HG02884 (cell line): ENCODE measurements at regions not wholly inside any gene's neighbourhood (a gene's known extent, or its start where the extent isn't known, plus 50 kb on each side); places are given as distances from the start of the nearest gene placed in this dataset.

Source experiments
- ATAC-seq: cut with Tn5 transposase; IDR thresholded peaks from one replicate; pipeline ENCODE4 v1.9.1; 2021; ENCODE audit warnings: mild to moderate bottlenecking, moderate library complexity; ENCODE audit not compliant: unreplicated experiment

GRCh38 chr10:10204415-10204814 lies 813.3 kb upstream of the CELF2 start:
- ATAC-seq, result no peak

GRCh38 chr10:10205906-10206305 lies 811.8 kb upstream of the CELF2 start:
- ATAC-seq, result no peak

DNA sequence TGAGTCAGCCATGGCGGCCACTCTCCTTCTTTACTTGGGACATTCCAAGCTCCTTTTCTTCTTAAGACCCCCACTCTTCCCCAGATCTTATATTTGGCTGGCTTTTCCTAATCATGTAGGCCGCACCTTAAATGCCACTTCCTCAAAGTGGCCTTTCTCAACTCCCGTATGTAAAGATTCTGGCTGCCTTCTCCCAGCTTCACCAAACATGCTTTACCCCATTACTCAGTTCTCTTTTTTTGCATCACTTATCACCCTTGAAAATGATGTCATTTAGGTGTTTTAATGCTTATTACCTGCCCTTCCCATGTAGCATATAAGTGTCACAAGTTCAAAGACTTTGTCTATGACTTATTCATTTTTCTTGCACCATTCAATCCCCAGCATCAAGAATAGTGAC lies 810.1 kb upstream of the CELF2 start:
- no peak for ATAC-seq

GRCh38 chr10:10208196-10208595 lies 809.5 kb upstream of the CELF2 start:
- ATAC-seq, result no peak

GRCh38 chr10:10209167-10209566 lies 808.5 kb upstream of the CELF2 start:
- peak; percentile 61 for ATAC-seq

- ATAC-seq, result no peak
These were observed 806.3 kb upstream of the CELF2 start for GRCh38 chr10:10211409-10211808.

- peak; percentile 77 for ATAC-seq
These were observed 804.4 kb upstream of the CELF2 start for GRCh38 chr10:10213237-10213636.

DNA sequence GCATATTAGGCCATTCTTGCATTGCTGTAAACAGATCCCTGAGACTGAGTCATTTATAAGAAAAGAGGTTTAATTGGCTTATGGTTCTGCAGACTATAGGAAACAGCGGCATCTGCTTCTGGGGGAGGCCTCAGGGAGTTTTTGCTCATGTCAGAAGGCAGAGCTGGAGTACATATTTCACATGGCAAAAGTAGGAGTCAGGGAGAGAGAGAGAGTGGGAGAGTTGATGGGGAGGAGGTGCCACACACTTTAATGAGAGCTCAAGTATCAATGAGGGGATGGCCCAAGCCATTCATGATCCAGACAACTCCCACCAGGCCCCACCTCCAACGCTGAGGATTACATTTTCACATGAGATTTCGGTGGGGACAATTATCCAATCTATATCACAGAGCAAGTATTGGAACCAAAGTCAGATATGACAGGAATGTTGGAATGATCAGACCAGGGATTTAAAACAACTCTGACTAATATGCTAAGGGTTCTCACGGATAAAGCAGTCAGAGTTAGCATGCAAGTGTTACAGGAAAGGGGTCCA lies 795.3 kb upstream of the CELF2 start:
- no peak for ATAC-seq

GRCh38 chr10:10223131-10223530 lies 794.5 kb upstream of the CELF2 start:
- no peak for ATAC-seq

DNA sequence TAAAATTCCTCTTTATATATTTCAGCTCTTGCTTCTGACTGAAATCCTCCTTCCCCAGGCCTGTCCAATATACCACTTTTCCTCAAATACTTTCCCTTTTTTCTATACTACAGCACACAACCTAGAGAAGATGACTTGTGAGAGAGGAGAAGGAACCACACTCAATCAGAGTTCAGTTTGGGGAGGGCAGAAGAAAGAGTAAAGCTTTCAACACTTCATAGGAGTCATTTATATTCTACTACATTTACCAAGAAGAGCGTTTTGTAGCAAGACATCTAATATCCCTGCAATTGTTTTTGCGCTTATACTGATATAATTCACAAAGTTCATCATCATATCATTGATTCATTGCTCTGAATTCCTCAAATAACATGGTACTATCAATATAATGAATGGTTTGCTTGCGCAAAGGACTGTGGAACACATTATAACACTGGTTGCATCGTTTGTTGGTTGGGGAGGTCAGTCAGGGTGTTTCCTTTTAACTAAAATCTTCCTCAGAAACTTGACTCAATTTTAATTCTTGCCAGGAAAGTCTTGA lies 792.5 kb upstream of the CELF2 start:
- ATAC-seq, result no peak

GRCh38 chr10:10233229-10233628 lies 784.4 kb upstream of the CELF2 start:
- ATAC-seq, result no peak

- ATAC-seq, result no peak
These were observed 782.7 kb upstream of the CELF2 start for GRCh38 chr10:10235003-10235402.

GRCh38 chr10:10247585-10247984 lies 770.1 kb upstream of the CELF2 start:
- no peak for ATAC-seq

GRCh38 chr10:10256860-10257259 lies 760.8 kb upstream of the CELF2 start:
- no peak for ATAC-seq

DNA sequence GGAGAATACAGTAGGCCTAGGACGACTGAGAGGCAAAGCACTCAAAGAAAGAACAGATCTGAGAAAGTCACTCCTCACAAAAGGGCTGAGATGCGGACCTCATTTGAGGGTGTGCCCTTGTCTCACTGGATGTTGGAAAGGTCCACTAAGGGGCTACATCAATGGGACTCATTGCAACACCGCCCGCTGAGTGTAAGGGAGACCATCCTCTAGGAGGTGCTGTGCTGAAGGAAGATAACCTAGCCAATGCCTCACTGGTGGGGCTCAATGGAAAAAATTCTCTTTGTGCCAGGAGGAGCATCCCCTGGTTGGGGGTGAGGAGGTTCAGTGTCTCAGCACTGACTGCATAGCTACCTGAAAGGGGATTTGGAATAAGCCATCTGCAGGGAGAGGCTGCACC lies 758.7 kb upstream of the CELF2 start:
- ATAC-seq, result no peak

DNA sequence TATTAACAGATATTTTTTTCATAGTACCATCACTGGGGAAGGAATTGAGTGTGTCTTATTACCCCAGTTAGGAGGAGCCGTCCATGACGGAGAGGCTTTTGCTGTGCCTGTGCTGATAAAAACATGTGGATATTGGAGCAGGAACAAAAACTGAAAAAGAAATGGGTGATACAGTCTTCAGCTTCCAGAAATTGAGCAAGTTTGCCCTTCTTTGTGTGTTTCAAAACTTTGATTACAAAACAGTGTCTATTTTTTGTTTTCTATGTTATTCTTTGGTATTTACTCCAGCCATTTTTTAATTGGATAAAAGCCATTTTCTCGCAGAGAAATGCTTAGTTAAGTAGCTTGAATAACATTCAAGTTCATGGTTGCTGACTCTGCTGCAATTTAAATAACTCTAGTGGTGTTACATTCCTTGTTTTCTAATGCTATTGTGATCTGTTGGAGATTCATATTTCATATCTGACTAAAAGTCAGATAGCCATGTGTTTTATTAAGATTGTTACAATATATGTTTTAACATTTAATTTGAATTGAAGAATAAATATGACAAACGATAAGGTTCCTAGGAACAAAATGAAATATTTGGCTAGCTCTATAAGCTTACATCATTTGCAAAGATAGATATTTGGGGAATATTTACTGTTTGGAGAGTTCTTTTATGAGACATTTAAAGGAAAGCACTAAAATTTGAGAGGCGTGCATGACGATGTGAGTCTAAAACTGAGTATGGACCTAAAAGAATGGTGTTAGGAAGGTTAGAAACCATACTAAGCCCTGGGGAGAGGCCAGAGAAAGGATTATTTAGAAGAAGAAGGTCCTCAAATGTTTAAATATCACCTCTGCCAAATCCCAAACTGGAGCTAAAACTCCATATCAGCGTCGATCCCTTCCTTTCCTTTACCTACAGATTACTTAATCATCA lies 747.3 kb upstream of the CELF2 start:
- no peak for ATAC-seq

DNA sequence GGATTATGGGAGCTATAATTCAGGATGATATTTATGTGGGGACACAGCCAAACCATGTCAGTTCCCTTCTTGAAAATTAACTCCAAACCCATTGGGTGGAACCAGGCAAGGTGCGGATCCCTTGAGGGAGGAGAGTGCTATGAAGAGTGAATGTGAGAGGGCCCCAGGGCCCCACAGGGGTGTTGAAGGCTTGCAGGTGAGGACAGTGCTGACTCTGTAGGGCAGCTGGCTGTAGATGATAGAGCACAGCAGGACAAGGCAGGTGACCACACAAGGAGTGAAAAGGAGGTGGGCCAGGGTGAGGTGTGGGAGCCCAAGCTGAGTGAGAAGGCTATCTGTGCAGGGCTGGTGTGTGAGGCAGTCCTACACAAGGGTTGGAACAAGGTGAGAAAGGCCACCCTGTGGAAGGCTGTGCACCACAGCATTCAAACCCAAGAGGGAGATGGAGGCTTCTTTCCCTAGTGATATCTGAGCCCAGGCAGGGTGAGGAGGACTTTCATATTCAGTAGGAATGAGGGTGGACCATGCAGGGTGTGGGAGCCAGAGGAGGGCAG lies 746.0 kb upstream of the CELF2 start:
- no peak for ATAC-seq

DNA sequence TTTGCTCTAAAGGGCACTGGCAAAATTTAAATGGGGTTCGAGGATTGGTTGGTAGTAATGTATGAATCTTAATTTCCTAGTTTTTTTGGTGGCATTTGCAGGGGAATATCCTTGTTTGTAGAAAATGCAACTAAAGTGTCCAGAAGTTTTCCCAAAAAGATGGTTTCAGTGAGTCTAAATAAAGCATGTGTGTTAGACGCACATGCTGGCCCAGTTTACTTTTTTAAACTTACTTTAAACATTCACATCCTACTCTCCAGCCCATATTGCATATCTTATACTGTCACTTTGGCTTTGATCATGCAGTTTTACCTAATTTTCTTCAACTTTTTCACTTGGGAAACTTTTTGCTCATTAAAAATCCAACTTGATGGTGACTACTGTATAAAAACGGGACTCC lies 744.0 kb upstream of the CELF2 start:
- no peak for ATAC-seq

DNA sequence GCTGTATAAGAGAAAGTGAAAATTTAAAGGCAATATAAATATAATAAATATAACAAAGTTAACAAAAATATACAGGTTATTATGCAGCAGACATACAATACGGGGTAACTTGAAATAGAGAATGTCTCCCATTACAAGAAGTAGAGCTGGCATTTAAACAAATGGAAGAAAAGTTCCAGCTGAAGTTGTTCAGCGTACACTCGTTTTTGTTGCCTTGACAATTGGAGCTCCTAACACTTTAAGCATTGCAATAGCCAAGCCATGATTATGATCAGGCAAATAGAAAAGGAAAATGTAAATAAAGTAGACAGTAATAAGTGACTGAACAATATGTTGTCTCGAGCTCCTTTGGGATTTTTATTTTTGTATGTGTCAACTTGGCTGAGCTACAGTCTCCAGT lies 737.8 kb upstream of the CELF2 start:
- ATAC-seq, result no peak

GRCh38 chr10:10292501-10292900 lies 725.2 kb upstream of the CELF2 start:
- no peak for ATAC-seq

DNA sequence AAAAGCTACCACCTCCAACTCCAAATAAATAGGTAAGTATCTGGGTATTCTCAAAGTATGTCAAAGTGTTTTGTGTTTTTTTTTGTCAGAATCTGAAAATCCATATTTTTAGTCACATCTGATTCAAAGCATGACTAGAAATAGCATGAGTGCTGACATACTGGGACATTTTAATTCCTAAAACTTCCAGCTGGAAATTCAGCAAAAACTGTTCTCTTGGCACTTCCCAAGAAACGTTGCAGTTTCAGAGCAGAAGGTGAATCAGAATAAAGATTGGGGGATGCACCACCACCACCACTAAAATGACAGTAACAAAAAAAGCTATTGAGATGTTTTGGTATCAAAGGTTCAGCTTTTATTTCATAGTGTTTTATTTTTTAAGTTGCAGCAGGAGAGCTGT lies 724.6 kb upstream of the CELF2 start:
- ATAC-seq, result no peak

DNA sequence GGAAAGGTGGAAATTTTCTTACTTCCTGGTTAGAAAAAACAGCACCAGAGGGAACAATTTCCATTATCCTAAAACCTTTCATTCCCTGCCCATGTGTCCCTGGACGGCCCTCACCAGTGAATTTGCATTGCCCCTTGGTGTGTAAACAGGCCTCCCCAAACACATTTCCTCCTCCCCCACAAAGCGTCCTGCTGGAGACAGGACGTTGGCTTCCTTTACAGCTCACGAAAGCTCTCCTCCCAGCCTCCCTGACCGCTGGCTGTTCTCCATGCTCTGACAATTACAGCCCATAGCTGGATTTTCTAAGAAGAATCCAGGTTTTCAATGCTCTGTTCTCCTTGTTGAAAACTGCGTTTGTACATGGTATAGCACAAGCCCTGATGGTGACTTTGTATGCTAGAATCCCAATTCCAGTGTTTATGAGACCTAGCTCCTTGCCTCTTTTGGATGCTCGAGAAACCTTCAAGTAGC lies 724.2 kb upstream of the CELF2 start:
- no peak for ATAC-seq
